ENCODE measurements at regions not wholly inside any gene's neighbourhood (a gene's known extent, or its start where the extent isn't known, plus 50 kb on each side); places are given as distances from the start of the nearest gene placed in this dataset.

DNA sequence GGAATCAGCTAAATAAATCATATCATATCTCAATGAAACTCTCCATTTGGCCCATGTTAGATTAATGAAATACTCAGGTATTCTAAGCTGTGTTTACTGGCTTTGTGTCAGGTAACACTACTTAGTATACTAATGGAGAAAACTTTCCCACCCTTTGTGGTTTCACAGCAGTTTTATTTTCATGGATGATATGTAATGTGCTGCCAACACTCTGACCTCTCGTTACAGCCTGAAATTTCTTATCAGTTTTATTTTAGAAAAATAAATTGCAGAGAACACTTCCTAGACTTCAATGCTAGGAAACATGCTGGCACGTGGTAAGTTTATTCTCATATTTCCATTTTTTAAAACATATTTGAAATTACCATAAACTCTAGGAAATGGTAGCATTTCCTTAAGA is 758.9 kb downstream of the LIG4 start:
- WGBS, 2 experiments (ENCODE audit: insufficient coverage in 1 of 2, insufficient read length in 1 of 2) = 83% methylated on average over 2 of the region's 2 CpGs; no CpG with 5 or more reads in 1 of the 2 experiments
- TF ChIP-seq, protein P1, sequence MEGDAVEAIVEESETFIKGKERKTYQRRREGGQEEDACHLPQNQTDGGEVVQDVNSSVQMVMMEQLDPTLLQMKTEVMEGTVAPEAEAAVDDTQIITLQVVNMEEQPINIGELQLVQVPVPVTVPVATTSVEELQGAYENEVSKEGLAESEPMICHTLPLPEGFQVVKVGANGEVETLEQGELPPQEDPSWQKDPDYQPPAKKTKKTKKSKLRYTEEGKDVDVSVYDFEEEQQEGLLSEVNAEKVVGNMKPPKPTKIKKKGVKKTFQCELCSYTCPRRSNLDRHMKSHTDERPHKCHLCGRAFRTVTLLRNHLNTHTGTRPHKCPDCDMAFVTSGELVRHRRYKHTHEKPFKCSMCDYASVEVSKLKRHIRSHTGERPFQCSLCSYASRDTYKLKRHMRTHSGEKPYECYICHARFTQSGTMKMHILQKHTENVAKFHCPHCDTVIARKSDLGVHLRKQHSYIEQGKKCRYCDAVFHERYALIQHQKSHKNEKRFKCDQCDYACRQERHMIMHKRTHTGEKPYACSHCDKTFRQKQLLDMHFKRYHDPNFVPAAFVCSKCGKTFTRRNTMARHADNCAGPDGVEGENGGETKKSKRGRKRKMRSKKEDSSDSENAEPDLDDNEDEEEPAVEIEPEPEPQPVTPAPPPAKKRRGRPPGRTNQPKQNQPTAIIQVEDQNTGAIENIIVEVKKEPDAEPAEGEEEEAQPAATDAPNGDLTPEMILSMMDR (conservative IDR thresholded peaks at IDR 0.05) = no peak
- no peak for DNase-seq
- Histone ChIP-seq H3K27me3 (ENCODE audit: control insufficient read depth, insufficient read depth, low read length, poor library complexity, severe bottlenecking) (no peaks in the 10 kb centered on the region), H3K4me1 (ENCODE audit: control insufficient read depth, insufficient read depth, low read length) (no peaks in the 10 kb centered on the region), H3K36me3 (ENCODE audit: control insufficient read depth, insufficient read depth, low read length) (no peaks in the 10 kb centered on the region), H3K9ac (ENCODE audit: extremely low read depth, low read length, poor library complexity, severe bottlenecking) (no peak overlapping the region), H3K4me3 (ENCODE audit: low read length) (no peak overlapping the region), H3K27ac (ENCODE audit: low read depth, low read length) (no peak overlapping the region), H3K9me3 (ENCODE audit: control insufficient read depth, low read length) (peaks cover 23% of the 10 kb centered on the region)
- H3K36me3 Mint-ChIP-seq (ENCODE audit: low read depth) = no peaks in the 10 kb centered on the region
- H3K4me3 Mint-ChIP-seq = no peak overlapping the region
- H3K4me1 Mint-ChIP-seq = peaks cover 16% of the 10 kb centered on the region
- H3K27ac Mint-ChIP-seq = no peak overlapping the region
- no peaks in the 10 kb centered on the region for H3K27me3 Mint-ChIP-seq (ENCODE audit: insufficient read depth)
- H3K9me3 Mint-ChIP-seq = peaks cover 36% of the 10 kb centered on the region

DNA sequence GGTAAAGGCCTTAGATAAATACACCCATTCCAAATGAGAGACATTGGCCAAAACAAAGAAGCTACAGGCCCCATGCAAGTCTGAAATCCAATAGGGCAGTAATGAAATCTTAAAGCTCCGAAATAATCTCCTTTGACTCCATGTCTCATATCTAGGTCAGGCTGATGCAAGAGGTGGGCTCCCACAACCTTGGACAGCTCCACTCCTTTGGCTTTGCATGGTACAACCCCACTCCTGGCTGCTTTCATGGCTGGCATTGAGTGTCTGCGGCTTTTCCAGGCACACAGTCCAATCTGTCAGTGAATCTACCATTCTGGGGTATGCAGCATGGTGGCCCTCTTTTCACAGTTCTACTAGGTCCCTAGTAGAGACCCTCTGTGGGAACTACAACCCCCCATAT is 762.5 kb downstream of the LIG4 start:
- H3K9me3 Mint-ChIP-seq = peaks cover 36% of the 10 kb centered on the region
- H3K9me3 ChIP-seq (ENCODE audit: control insufficient read depth, low read length) = peaks cover 23% of the 10 kb centered on the region
- H3K27ac ChIP-seq (ENCODE audit: low read depth, low read length) = no peak overlapping the region
- H3K36me3 Mint-ChIP-seq (ENCODE audit: low read depth) = no peaks in the 10 kb centered on the region
- TF ChIP-seq, protein P1 (conservative IDR thresholded peaks at IDR 0.05) = no peak
- H3K27ac Mint-ChIP-seq = no peak overlapping the region
- no peak for DNase-seq
- H3K27me3 ChIP-seq (ENCODE audit: control insufficient read depth, insufficient read depth, low read length, poor library complexity, severe bottlenecking) = no peaks in the 10 kb centered on the region
- H3K4me3 ChIP-seq (ENCODE audit: low read length) = no peak overlapping the region
- H3K4me1 Mint-ChIP-seq = peaks cover 9% of the 10 kb centered on the region
- 86 to 91% methylated on average over 1 to 2 of the region's 2 CpGs for WGBS, 2 experiments (ENCODE audit: insufficient coverage in 1 of 2, insufficient read length in 1 of 2)
- H3K4me1 ChIP-seq (ENCODE audit: control insufficient read depth, insufficient read depth, low read length) = no peaks in the 10 kb centered on the region
- no peak overlapping the region for H3K4me3 Mint-ChIP-seq
- no peak overlapping the region for H3K9ac ChIP-seq (ENCODE audit: extremely low read depth, low read length, poor library complexity, severe bottlenecking)
- no peaks in the 10 kb centered on the region for H3K36me3 ChIP-seq (ENCODE audit: control insufficient read depth, insufficient read depth, low read length)
- no peaks in the 10 kb centered on the region for H3K27me3 Mint-ChIP-seq (ENCODE audit: insufficient read depth)

DNA sequence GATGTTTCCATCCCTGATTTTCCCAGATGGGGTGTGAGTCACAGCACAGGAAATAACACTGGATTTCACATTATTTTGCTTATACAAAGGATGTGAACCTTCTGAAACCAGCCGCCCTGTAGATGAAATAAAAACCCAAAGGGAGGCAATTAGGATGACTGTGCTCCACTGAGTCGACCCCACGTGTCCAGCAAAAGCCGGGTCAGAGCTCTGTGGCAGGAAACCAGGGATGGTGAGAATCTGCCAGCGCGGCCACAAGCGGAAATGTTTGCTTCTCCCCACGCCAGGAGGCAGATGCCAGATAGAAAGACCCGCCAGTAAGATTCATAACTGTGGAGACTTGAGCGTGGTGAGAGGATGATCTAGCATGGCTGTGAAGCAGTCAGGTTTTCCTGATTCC is 764.4 kb downstream of the LIG4 start:
- H3K36me3 Mint-ChIP-seq (ENCODE audit: low read depth) = no peaks in the 10 kb centered on the region
- no peak overlapping the region for H3K4me3 Mint-ChIP-seq
- Histone ChIP-seq H3K4me3 (ENCODE audit: low read length) (no peak overlapping the region), H3K9me3 (ENCODE audit: control insufficient read depth, low read length) (peaks cover 23% of the 10 kb centered on the region), H3K27me3 (ENCODE audit: control insufficient read depth, insufficient read depth, low read length, poor library complexity, severe bottlenecking) (no peaks in the 10 kb centered on the region), H3K9ac (ENCODE audit: extremely low read depth, low read length, poor library complexity, severe bottlenecking) (no peak overlapping the region), H3K36me3 (ENCODE audit: control insufficient read depth, insufficient read depth, low read length) (no peaks in the 10 kb centered on the region), H3K27ac (ENCODE audit: low read depth, low read length) (no peak overlapping the region), H3K4me1 (ENCODE audit: control insufficient read depth, insufficient read depth, low read length) (no peaks in the 10 kb centered on the region)
- no peaks in the 10 kb centered on the region for H3K4me1 Mint-ChIP-seq
- peaks cover 36% of the 10 kb centered on the region for H3K9me3 Mint-ChIP-seq
- 86 to 87% methylated on average over 5 to 10 of the region's 10 CpGs for WGBS, 2 experiments (ENCODE audit: insufficient coverage in 1 of 2, insufficient read length in 1 of 2)
- DNase-seq = no peak
- H3K27me3 Mint-ChIP-seq (ENCODE audit: insufficient read depth) = no peaks in the 10 kb centered on the region
- H3K27ac Mint-ChIP-seq = no peak overlapping the region
- TF ChIP-seq, protein P1 (conservative IDR thresholded peaks at IDR 0.05) = no peak
